Fibroblast of pulmonary artery (primary cell): ENCODE measurements at regions not wholly inside any gene's neighbourhood (a gene's known extent, or its start where the extent isn't known, plus 50 kb on each side); places are given as distances from the start of the nearest gene placed in this dataset.

Experiments used
- DNase-seq: peaks from one replicate; pipeline ENCODE4 v3.0.0-alpha.2; 2010; ENCODE audit warnings: low read depth
- H3K4me3 ChIP-seq: replicated peaks from 2 replicates; pipeline ENCODE4 v1.5.1; 2011; ENCODE audit warnings: low read depth, mild to moderate bottlenecking, control low read depth, low read length, moderate library complexity
- TF ChIP-seq, protein P1 (sequence below): IDR thresholded peaks from 2 replicates; pipeline ENCODE4 v1.5.1; 2011; ENCODE audit warnings: mild to moderate bottlenecking, control low read depth, low read length, inconsistent platforms; ENCODE audit errors: missing control alignments

DNA sequence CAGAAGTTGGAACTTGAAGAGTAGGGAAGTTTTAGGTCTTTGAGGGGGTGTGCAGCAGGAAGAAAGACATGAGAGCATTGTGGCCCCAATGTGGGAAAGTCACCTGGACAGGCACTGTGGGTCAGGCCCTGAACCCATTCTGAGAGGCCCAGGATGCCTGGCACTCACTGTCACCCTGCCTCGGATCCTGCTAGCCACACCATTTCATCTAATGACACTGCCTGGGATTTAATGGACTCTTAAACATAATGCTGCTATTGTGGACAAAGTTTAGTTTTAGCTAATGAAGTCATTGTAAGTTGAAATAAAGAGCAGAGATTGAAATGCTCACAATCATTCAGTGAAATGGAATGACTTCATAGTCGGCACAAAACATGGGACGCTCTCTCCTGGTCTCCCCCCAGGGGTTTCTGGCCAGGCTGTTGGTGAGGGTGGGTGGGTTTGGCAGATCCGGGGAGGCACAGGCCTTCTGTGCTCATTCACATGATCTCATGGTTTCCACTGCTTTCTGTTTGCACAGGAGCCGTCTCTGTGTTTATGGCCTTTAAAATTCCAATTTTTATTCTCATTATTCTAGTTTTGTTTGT, 141.8 kb upstream of the KLHL29 start:
- H3K4me3 ChIP-seq: no peak overlapping the region
- TF ChIP-seq, protein P1, sequence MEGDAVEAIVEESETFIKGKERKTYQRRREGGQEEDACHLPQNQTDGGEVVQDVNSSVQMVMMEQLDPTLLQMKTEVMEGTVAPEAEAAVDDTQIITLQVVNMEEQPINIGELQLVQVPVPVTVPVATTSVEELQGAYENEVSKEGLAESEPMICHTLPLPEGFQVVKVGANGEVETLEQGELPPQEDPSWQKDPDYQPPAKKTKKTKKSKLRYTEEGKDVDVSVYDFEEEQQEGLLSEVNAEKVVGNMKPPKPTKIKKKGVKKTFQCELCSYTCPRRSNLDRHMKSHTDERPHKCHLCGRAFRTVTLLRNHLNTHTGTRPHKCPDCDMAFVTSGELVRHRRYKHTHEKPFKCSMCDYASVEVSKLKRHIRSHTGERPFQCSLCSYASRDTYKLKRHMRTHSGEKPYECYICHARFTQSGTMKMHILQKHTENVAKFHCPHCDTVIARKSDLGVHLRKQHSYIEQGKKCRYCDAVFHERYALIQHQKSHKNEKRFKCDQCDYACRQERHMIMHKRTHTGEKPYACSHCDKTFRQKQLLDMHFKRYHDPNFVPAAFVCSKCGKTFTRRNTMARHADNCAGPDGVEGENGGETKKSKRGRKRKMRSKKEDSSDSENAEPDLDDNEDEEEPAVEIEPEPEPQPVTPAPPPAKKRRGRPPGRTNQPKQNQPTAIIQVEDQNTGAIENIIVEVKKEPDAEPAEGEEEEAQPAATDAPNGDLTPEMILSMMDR: no peak
- DNase-seq: no peak

DNA sequence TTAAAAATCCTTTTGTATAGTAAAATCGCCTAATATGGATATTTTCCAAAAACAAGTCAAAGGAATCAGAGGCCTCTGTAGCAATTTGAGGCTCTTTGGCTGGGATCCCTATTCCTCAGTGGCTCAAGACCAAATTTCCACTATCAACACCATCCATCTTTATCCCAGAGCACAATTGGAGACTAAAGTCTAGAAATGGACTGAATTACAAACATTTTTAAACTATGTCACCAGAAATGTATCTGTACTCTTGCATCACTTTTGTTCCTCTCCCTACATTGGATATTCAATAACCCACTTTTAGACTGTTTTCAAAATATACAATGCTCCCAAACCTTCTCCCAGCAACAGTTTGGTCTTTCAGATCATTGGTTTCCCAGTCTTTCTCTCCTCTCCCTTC, 140.4 kb upstream of the KLHL29 start:
- no peak overlapping the region for H3K4me3 ChIP-seq
- TF ChIP-seq, protein P1: no peak
- DNase-seq: no peak

DNA sequence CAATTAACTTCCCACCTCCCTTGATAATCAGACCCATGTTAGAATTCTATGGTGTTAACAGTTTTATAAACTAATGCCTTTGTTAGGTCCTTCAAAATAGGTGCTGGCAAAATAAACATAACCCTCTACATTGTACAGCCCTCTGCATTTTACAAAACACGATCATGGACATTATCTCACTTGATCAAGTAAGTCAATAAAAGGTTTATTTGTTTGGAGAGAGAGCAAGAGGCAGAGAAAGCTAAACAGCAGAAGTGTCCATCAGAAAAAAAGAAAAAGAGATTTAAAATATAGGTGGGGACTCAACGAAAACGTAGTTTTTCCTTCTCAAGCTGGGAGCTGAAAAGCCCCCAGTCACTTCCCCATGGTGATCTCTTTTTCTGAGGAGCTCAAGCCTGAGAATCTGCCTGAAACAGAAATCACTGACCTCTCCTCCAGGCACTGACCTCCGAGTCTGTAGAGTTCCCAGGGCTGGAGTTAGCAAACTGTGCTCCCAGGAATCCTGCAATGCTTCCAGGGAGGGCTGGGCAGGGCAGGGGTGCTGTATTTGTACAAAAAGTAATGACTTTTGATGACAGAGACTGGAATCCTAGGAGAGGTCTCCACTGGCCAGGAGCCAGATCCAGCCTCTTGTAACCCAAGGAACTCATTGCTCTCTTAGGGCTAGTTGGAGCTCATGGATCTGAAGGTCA, 137.8 kb upstream of the KLHL29 start:
- H3K4me3 ChIP-seq: no peak overlapping the region
- TF ChIP-seq, protein P1: no peak
- no peak for DNase-seq

DNA sequence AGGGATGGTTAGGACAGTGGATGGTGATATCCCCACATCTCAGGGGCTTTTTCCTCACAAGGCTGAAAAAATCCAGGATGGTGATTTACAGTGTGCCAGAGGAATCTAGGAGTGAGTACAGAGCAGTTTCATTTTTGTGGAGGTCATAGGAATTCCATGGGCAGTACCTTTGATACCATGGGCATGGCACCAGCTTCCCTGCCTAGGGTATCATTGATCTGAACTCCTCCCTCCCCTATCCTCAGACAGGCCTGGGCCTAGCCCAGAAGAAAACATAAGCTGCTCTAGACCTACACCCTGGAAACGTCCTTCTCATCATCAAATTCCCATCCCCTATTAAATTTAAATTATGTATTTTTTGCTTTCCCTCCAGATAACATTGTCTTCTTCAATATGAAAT, 136.3 kb upstream of the KLHL29 start:
- no peak overlapping the region for H3K4me3 ChIP-seq
- TF ChIP-seq, protein P1: no peak
- DNase-seq: no peak

DNA sequence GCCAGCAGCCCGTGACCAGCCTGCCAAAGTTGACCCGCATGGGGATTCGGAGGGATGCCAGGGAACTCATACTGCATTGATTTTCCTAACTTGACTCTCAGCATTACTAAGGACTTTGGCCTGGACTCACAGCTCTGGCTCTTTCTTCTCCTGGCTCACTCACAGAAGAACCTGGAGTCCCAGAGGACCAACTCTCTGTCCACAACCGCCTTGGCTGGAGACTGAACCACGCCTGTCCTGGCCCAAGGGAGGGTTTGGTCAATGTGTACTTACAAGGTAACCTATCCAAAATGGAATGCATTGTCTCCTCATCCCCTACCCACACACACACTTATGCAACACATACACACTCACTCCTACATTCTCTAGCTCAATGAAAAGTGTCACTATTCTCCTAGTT, 135.6 kb upstream of the KLHL29 start:
- DNase-seq: no peak

DNA sequence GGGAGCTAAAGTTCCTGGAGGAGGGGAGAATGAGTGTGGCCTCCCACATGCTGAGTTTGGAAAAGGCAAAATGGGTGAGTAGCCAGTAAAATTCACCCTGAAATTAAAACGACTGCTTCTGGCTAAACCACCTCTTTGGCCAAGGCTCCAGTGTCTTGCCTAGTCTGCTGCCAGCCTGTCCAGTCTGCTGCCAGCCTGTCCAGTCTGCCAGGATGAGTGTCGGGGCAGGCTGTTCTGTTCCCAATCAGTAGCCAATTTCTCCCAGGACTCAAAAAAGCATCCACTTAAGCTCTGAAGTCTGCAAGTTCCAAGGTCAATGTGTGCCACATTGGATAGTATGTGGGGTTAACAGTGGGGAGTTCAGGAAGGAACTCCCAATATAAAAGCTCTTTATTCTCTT, 134.6 kb upstream of the KLHL29 start:
- TF ChIP-seq, protein P1: no peak
- no peak overlapping the region for H3K4me3 ChIP-seq
- no peak for DNase-seq

More for the DNA sequence above, 135.6 kb upstream of the KLHL29 start:
- TF ChIP-seq, protein P1: no peak
- no peak overlapping the region for H3K4me3 ChIP-seq

DNA sequence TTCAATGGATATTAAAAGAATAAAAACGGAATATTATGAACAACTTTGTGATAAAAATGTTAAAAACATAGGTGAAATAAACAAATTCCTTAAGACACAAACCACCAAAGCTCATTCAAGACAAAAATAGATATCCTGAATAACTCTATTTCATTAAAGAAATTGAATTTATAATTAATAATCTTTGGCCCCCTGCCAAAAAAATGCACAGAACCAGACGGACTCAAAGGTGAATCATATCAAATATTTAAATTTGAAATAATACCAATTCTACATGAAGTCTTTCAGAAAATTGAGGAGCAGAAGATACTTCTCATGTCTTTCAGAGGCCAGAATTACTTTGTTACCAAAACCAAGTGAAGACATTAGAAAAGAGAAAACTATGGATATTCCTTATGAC, 128.3 kb upstream of the KLHL29 start:
- H3K4me3 ChIP-seq: no peak overlapping the region
- no peak for DNase-seq
- TF ChIP-seq, protein P1: no peak
